ENCODE measurements at regions not wholly inside any gene's neighbourhood (a gene's known extent, or its start where the extent isn't known, plus 50 kb on each side); places are given as distances from the start of the nearest gene placed in this dataset.

DNA sequence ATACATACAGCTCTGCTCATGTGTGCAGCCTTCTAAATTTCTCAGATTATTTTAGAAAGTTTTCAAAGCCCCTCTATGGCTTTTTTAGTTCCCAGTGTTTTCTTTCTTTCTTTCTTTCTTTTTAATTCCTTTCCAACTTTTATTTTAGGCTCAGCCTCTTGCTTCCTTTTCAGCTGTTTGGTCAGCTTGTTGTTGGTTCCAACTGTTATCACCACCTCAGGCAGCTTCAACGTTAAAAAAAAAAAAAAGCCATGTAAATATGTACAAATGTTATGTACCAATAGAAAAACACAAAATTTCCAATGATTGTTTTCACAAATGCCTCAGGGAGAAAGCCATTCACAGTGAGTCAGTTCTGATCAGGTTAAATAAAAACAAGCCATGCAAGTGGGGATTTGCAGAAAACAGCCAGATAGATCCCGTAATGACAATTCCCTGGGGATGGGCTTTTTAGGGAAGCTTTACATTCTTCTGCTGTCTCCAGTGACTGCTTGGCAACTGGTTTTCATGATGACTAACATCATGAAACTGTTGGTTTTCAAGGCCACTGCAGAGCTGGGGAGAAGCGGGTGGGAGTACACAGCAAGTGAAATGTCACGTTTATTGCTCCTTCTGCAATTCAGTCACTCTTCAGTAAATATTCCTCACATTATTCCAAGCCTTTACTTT, 908.4 kb downstream of the EPHA3 start:
- no peak for DNase-seq

DNA sequence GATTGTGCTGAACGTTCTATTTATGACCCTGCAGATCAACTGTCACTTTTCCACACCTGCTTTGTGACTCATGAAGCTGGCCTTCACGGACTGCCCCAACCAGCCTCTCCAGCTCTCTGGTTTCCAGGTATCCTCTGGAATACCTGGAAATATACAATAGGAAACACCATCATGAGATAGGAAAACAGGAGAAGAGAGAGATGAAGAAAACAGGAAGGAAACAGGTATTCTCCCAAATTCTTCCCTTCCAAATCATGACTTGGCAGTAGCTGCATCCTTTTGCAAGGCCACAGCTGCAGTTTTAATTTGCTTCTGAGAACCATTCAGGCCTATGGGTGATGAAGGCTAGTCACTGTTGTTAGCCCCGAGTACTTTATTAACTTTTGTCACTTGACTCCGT, 909.1 kb downstream of the EPHA3 start:
- no peak for DNase-seq

DNA sequence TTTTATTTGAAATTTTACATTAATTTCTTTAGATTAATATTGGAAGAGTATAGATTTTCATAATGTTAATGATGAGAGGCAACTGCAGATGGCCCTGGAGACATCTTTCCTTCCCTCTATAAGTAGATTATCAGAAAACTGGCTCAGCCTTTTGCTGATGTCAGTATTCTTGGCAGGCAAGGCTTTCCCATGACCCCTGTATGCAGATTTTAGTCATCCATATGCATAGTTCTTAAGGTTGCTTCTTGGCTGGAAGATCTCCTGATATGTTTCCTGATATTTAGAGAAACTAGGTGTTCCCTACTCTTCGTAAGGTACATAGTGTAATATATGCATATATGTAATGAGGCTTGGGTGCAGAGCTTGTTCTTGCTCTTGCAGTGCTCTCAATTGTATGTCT, 911.4 kb downstream of the EPHA3 start:
- no peak for DNase-seq

DNA sequence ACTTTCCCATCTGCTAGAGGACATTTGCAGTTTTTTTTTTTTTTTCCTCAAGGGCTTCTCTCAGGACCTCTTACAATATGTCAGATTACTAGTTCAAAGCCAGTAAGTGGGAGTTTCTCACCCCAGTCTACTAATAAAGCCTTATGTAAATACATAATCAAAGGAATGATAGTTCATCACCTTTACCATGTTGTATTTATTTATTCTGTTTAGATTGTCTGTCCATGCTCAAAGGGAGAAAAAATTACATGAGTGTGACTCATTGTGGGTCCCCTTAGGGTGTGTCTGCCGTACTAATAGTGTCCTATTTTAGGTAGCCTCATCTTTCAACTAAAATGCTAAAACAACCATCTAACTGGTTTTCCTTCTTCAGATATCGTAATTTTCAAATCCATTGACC, 917.6 kb downstream of the EPHA3 start:
- DNase-seq, result no peak

DNA sequence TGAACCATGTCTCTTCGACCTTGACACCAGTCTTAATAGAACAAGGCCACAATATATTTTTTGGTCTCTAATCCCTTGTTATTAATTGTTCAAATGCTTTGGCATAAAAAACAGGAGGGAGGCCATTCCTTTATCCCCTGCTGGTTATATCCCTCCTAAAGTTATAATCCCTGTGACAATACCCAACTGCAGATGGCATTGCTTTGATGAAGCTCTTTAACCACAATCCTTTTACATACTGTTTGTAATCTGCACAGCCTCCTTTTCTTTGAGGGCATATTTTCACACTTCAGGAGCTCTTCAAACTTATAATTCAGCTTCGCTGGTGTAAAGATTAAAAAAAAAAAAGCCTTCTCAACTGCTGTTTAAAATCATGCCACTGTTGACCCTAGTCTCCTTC, 919.0 kb downstream of the EPHA3 start:
- no peak for DNase-seq

DNA sequence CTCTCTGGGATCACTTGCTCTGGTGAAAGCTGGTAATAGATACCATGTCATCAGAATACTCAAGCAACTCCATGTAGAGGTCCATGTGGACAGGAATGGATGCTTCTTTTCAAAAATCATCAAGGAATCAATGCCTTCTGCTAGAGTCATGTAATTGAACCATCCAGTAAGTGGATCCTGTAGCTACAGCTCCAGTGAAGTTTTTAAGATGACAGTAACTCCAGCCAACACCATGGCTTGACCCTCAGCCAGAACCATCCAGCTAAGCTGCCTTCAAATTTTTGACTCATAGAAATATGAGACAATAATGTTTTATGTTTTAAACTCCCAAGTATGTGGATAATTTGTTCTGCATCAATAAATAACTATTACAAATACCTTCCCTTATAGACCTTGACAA, 923.7 kb downstream of the EPHA3 start:
- DNase-seq, result no peak

DNA sequence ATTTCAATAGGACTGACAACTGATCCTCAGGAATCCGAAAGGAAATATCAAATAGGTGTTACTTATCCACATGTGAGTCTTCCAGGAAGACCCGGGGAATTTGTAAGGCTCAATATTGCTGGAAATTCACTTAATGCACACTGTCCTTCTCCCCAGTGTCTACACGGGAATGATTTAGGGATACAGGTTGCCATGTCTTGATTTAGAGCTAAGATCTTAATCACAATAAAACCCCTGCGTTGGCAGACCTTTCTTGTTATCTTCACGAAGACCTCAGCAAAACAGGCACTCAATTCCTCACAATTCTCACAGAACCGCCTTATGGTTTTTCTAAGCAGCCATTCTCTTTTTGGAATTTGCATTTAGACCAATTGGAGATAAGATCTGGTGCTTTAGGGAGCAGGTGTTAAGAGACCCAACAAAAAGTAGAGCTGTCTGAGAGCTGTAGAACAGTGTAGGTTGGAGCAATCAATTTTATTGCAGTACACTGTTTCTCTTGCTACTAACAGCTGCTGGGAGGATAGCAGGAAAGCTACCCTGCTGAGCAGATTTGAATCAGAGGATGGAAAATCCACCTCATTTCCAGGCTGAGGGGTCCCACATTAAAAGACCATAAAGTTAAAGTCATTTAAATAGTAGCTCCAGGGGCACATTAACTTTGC, 925.7 kb downstream of the EPHA3 start:
- no peak for DNase-seq

DNA sequence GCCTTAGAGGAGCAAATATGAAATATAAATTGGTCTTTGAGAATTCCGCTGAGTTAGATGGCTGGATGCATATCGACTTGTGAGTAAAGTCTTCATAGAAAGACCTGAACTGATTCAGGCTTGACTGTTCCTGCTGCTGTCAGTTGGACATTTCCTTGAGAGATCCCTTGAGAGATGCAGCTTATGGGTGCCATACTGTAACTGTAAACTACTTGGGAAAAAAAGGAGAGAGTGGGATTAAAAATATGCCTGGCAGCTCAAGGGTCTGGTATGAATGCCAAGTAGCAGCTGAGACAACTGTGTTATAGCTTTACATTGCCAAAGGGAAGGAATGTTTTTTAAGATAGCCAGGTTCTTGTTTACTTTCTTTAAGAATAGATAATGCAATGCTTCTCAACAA, 926.6 kb downstream of the EPHA3 start:
- no peak for DNase-seq

DNA sequence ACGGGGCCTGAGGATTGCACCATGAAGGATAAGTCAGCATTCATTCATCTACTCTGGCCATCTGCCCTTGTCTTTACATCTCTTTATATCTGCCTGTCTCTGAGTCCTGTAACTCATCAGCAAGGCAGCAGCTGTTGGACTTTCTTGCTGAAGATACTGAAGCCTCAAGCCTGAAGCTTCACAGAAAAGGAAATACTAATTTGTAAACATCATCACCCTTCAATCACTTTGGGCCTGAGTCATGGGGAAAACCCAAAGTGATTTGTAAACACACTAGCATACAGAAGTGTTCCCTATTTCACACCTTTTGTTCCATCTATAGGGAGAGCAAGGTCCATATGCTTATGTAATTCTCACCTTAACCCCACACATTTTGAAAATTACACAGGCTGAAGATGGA, 928.2 kb downstream of the EPHA3 start:
- DNase-seq, result no peak

DNA sequence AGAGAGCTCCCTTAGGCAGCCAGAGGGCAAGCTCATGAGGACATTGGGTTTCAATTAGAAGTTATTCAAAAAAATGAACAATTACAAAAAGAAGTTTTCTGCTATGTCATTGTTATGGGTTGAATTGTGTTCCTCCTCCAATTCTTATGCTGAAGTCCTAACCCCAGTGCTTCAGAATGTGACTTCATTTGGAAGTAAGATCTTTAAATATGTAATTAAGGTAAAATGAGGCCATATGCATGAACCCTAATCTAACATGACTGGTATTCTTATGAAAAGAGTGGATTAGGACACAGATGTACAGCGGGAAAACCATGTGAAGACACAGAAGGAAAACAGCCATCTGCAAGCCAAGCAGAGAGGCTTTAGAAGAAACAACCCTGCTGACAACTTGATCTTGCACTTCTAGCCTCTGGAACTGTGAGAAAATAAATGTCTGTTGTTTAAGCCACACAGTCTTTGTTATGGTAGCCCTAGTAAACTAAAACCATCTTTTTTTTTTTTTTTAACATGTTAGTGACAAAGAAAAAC, 929.6 kb downstream of the EPHA3 start:
- no peak for DNase-seq

DNA sequence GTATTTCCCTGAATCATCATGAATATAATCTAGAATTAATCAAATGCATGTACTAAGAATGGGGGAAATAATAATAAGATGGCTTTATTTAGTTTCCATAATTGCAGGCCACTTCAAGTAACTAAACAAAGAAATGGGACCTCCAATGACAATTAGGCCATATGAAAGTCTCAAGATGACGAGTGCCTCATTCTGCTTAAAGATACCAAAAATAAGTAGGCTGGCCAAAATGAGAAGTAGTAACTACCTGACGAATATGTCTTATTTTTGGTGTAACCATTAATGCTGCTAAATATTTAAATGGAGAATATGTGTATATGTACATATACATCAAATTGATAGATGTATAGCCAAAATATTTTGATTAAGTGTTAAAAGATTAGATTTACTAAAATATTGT, 932.6 kb downstream of the EPHA3 start:
- no peak for DNase-seq

DNA sequence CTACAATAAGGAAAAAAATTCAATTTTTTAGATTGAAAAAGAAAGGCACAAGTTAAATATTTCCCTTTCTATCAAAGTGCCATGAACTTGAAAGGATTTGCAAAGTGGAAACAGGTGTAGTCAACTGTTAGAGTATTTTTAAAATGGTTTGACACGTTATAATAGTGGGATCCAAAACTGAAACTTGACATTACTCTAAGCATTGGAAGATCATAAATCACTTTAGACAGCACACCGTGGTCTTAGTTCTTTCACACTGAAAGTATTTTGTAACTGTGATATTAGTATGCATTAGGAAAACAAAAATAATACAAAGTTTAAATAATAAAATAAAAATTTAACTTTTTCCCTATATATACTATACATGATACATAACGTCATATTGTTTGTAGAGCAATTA, 933.1 kb downstream of the EPHA3 start:
- no peak for DNase-seq

DNA sequence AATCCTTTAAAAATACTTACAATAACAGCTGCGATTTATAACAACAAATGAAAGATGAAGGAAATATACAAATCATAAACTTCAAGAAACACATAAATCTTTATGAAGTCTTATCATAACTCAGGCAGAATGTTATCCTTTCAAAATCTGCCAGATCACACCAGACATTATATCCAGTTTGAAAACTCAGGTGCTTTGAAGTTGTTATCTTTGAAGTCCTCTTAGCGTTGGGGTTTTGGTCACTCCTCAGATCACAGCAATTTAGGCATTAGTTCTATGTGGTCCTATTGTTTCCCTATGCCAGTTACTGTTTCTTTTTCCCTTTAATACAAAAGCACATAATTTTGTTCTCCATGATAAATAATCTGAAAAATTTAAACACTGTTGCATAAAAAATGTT, 934.6 kb downstream of the EPHA3 start:
- DNase-seq, result no peak

DNA sequence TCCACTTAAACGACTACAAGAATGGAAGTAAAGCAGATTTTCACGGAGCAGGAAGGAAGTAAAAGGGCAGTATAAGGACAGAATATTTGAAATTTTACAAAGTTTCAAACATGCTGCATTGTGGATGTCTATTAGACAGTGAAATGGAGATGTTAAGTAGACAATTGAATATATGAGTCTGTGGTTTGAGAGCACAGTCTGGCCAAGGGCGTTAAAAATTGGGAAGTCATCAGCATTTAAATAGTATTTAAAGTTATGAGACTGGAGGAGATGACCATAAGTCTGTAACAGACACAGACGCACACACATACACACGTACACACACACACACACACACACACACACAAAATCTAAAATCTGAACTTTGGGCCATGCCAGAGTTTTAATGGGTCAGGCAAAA, 935.9 kb downstream of the EPHA3 start:
- no peak for DNase-seq

DNA sequence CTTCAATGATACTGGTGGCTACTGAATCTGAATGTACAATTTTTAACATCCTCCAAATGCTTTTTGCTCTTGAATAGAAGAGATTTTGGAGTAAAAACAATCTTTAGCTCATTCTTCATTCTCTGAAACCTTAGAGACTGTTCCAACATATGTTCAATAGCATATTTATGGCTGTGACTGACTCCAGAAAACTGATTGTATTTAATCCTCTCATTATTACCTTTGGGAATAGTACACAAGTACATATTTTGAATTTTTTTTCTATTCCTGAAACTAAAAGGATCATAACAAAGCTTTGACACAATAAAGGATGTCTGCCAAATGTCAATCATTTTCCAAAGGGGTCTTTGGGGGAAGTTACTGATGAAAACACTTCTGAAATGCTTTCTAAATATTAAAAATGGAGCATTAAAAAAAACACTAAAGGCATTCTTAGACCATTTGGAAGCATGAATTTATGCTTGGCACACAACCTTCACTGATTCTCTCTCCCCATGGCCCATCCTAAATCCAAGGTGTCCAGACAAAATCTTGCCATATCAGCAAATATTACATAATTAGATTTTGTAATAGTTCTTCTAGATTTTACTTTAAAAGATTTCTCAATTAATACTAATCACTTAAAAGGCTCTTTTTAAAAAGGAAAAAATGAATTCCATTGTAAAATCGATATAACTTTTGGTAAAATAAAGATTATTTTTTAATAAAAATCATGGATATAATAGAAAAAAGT, 936.8 kb downstream of the EPHA3 start:
- no peak for DNase-seq

DNA sequence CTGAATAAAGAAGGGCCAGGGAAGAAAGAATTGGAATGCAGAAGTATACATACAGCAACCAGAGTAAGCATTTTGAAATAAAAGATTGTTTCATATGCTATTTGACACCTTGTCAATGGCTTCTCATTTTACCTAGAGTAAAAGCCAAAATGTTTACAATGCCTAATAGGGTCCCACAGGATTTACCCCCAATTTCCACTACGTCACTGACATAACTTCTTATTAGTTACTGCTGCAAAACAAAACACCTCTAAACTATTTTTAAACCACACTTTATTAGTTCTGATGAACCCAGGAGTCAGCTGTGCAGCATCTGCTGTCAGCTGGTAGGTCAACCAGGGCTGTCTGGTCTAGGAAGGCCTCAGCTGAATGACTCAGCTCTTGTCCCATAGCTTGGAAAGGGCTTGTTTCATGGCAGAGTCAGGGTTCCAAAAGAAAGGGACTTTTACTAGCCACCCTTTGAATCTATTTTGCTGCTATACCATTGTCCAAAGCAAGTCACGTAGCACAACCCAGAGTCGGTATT, 945.1 kb downstream of the EPHA3 start:
- no peak for DNase-seq

DNA sequence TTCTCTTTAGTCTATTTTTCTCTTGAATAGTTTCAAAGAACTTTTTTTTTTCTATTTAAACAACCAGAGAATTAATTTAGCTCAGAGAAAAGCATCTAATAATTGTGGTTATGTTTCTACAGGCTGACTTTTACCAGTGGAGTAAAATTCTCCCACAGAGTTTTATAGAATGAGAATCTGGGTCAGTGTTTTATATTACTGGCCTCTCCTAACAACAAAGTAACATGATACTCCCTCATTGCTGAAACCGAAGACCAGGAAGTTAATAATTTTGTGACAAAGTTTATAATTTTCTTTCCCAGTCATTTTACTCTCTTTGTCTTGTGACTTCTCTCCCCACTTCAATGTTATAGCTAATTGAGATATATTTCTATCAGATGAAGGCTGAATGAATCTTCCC, 946.9 kb downstream of the EPHA3 start:
- no peak for DNase-seq

DNA sequence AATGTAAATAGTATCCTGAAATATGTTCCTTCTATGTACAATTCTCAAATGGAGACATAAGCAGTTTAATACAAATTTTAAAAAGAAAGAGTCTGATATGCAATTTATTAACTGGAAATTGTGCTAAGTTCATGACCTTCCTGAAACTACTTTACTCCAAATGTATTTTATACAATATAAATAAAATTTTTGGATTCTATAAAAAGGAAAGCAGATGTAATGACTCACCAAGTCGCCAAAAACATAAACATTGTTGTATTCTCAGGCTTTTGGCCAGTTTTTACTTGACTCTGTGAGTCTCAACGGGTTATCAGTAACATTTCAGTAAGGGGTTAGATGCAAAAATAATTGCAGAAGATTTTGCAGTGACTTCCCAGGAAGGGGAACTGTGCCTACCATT, 948.2 kb downstream of the EPHA3 start:
- DNase-seq, result peak; percentile 15

DNA sequence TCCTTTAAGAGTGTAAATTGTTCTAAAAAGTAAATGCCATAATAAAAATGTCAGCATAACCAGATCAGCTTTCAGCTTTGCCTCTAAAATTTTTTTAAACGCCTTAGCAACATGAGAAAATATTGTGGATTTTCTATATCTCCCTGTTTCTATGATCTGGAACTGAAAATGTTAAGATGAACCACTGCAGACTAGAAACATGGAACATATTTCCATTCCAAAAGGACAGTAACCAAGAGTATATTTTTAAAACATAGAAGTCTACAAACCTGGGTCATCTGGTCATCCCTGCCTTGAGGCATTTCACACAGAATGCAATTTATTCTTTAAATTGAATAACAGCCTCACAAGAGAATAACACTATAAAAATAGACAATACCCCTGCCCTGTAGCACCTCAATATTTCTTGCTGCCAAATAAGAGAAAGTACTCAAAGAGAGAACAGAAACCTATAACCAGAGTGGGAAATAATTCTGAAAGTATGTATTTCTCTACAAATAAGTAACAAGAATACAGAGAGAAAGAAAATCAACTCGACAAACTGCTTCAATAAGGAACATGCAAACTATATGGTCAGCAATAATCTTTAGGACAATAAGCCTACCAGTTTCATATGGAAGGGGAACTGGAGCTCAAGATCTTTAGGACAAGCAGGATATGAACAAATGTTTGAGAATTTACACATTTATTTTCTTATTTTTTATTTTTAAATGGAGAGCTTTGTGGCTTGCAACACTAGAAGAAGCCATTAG, 949.0 kb downstream of the EPHA3 start:
- DNase-seq, result no peak

DNA sequence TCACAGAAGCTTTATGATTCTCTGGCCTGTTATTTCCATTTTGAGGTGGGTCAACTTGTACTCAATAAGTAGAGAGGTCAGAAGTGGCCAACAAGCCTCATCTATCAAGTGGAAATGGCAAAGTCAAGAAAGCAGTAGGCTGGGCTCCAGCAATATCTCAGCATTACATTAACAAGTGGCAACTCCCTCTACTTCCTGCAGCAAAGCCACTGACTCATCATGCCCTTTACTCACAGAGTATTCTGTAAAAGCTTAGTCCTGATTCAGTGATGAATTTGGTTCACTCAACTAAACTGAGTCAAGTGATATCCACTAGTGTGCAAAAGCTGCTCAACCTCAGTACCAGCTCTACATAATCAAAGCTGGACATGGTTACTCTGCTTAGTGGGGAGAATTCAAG, 954.6 kb downstream of the EPHA3 start:
- no peak for DNase-seq

DNA sequence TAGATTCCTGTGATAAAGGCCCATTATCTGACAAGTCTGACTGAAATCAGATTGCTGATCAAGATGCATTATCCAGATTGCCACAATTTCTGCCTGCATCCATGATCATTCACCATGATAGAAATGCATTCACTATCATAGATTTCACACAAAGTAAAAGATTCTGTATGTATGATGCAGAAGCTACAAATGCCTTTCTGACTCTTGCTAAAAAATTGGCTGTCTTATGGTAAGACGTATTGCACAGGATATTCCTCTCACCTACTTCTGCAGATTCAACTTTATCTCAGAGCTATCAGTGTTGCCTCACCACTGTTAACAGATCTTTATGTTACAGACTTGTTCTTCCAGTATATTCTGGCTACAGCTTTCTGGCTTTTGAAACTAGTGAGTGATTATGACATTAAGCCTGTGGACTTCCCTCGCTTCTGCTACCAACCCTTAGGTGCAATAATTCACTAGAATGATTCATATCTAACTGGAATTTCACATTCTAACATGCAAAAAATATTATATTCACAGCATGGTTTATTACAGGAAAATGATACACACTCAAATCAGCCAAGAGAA, 955.3 kb downstream of the EPHA3 start:
- DNase-seq, result no peak

DNA sequence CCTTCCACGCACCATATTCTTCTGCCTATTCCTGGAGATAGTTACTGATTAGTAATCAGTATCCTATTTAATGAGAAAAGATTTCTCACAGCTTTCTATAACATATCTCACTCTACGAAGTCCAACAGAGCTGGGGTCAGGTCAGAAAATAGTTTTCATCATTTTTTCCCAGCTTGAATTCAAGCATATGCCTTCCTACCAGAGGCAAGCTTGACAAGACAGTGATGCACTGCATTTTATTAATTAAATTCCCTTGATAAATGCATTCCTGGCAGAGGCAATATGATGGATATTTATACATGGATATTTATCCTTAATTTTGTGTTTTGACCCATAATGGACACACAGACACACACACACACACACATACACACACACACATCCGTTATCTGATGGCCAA, 961.4 kb downstream of the EPHA3 start:
- DNase-seq, result no peak
